Neural cell (in vitro differentiated cells): ENCODE measurements at regions not wholly inside any gene's neighbourhood (a gene's known extent, or its start where the extent isn't known, plus 50 kb on each side); places are given as distances from the start of the nearest gene placed in this dataset.

Experiments used
- TF ChIP-seq, protein P1 (sequence below): fragments of 450-650 bp; IDR thresholded peaks from 2 replicates; pipeline ENCODE4 v1.5.1; 2014; ENCODE audit warnings: antibody characterized with exemption, mild to moderate bottlenecking, moderate library complexity; ENCODE audit not compliant: poor library complexity, severe bottlenecking
- TF ChIP-seq, protein P2 (sequence below): IDR thresholded peaks from 2 replicates; pipeline ENCODE4 v1.6.1; 2012; ENCODE audit warnings: borderline replicate concordance

DNA sequence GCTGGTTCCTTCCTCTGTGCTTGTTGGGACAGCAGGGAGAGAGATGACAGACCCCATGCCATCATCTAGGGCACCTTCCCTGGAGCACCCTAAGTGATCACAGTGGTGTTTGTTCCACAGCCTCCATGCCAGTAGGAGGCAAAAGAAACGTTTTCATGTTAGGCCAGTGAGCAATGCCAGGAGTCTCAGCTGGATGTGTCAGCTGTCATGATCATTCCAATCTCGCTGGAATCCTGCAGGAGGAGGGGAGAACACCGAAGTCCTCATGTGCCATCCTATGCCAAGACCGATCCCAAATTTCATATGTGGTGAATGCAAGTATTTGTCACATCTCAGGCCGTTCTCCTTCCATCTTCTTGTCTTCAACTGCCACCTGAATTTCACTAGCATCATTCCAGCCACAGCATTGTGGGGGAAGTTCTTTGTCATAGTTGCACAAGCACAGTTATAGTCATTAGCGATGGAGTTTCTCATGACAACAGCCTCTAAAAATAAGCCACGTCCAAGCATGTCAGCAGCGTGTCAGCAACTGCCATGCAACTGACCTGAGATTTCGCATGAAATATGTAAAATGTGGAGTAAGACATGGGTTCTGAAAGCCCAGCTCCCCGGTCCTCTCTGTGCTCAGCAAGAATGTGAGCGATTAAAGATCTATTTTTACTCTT, 97.2 kb upstream of the DNAH5 start:
- TF ChIP-seq, protein P1, sequence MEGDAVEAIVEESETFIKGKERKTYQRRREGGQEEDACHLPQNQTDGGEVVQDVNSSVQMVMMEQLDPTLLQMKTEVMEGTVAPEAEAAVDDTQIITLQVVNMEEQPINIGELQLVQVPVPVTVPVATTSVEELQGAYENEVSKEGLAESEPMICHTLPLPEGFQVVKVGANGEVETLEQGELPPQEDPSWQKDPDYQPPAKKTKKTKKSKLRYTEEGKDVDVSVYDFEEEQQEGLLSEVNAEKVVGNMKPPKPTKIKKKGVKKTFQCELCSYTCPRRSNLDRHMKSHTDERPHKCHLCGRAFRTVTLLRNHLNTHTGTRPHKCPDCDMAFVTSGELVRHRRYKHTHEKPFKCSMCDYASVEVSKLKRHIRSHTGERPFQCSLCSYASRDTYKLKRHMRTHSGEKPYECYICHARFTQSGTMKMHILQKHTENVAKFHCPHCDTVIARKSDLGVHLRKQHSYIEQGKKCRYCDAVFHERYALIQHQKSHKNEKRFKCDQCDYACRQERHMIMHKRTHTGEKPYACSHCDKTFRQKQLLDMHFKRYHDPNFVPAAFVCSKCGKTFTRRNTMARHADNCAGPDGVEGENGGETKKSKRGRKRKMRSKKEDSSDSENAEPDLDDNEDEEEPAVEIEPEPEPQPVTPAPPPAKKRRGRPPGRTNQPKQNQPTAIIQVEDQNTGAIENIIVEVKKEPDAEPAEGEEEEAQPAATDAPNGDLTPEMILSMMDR: no peak
- TF ChIP-seq, protein P2, sequence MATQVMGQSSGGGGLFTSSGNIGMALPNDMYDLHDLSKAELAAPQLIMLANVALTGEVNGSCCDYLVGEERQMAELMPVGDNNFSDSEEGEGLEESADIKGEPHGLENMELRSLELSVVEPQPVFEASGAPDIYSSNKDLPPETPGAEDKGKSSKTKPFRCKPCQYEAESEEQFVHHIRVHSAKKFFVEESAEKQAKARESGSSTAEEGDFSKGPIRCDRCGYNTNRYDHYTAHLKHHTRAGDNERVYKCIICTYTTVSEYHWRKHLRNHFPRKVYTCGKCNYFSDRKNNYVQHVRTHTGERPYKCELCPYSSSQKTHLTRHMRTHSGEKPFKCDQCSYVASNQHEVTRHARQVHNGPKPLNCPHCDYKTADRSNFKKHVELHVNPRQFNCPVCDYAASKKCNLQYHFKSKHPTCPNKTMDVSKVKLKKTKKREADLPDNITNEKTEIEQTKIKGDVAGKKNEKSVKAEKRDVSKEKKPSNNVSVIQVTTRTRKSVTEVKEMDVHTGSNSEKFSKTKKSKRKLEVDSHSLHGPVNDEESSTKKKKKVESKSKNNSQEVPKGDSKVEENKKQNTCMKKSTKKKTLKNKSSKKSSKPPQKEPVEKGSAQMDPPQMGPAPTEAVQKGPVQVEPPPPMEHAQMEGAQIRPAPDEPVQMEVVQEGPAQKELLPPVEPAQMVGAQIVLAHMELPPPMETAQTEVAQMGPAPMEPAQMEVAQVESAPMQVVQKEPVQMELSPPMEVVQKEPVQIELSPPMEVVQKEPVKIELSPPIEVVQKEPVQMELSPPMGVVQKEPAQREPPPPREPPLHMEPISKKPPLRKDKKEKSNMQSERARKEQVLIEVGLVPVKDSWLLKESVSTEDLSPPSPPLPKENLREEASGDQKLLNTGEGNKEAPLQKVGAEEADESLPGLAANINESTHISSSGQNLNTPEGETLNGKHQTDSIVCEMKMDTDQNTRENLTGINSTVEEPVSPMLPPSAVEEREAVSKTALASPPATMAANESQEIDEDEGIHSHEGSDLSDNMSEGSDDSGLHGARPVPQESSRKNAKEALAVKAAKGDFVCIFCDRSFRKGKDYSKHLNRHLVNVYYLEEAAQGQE: no peak
